ENCODE measurements at regions not wholly inside any gene's neighbourhood (a gene's known extent, or its start where the extent isn't known, plus 50 kb on each side); places are given as distances from the start of the nearest gene placed in this dataset.

DNA sequence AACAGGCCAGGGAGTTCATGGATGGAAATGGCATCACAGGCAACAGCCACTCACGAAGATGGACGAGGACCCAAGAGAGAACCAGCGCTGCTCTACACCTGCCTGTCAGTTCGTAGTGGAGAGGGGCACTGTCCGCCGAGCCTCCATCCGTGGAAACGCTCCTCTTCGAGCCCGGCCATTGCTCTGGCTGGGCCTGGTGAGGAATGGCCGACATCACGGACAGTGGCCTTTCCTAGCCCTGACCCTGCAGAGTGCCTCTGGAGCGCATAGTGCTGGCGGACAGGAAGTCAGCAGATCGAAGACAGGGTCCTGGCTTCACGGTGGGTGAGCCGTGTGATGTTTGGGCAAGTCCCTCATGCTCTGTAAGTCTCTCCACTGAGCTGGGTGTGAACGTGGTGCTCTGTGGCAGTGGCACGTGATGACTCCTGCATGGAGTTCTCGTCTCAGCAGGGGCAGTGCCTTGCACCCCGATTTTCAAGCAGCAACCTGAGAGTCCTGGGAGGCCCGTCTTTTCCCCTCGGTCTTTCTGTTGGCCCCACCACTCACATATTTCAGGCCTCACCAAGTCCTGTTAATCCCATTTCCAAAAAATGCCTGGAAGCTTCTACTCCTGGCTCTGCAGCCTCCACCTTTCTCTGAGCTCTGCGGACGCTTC is 214.4 kb downstream of the ERMARD start (continued):
- TF ChIP-seq, protein P1, sequence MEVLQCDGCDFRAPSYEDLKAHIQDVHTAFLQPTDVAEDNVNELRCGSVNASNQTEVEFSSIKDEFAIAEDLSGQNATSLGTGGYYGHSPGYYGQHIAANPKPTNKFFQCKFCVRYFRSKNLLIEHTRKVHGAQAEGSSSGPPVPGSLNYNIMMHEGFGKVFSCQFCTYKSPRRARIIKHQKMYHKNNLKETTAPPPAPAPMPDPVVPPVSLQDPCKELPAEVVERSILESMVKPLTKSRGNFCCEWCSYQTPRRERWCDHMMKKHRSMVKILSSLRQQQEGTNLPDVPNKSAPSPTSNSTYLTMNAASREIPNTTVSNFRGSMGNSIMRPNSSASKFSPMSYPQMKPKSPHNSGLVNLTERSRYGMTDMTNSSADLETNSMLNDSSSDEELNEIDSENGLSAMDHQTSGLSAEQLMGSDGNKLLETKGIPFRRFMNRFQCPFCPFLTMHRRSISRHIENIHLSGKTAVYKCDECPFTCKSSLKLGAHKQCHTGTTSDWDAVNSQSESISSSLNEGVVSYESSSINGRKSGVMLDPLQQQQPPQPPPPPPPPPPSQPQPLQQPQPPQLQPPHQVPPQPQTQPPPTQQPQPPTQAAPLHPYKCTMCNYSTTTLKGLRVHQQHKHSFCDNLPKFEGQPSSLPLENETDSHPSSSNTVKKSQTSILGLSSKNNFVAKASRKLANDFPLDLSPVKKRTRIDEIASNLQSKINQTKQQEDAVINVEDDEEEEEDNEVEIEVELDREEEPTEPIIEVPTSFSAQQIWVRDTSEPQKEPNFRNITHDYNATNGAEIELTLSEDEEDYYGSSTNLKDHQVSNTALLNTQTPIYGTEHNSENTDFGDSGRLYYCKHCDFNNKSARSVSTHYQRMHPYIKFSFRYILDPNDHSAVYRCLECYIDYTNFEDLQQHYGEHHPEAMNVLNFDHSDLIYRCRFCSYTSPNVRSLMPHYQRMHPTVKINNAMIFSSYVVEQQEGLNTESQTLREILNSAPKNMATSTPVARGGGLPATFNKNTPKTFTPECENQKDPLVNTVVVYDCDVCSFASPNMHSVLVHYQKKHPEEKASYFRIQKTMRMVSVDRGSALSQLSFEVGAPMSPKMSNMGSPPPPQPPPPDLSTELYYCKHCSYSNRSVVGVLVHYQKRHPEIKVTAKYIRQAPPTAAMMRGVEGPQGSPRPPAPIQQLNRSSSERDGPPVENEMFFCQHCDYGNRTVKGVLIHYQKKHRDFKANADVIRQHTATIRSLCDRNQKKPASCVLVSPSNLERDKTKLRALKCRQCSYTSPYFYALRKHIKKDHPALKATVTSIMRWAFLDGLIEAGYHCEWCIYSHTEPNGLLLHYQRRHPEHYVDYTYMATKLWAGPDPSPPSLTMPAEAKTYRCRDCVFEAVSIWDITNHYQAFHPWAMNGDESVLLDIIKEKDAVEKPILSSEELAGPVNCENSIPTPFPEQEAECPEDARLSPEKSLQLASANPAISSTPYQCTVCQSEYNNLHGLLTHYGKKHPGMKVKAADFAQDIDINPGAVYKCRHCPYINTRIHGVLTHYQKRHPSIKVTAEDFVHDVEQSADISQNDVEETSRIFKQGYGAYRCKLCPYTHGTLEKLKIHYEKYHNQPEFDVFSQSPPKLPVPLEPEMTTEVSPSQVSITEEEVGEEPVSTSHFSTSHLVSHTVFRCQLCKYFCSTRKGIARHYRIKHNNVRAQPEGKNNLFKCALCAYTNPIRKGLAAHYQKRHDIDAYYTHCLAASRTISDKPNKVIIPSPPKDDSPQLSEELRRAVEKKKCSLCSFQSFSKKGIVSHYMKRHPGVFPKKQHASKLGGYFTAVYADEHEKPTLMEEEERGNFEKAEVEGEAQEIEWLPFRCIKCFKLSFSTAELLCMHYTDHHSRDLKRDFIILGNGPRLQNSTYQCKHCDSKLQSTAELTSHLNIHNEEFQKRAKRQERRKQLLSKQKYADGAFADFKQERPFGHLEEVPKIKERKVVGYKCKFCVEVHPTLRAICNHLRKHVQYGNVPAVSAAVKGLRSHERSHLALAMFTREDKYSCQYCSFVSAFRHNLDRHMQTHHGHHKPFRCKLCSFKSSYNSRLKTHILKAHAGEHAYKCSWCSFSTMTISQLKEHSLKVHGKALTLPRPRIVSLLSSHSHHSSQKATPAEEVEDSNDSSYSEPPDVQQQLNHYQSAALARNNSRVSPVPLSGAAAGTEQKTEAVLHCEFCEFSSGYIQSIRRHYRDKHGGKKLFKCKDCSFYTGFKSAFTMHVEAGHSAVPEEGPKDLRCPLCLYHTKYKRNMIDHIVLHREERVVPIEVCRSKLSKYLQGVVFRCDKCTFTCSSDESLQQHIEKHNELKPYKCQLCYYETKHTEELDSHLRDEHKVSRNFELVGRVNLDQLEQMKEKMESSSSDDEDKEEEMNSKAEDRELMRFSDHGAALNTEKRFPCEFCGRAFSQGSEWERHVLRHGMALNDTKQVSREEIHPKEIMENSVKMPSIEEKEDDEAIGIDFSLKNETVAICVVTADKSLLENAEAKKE (CRISPR knock-in tag; IDR thresholded peaks at IDR 0.05), result no peak
- TF ChIP-seq, protein P2, sequence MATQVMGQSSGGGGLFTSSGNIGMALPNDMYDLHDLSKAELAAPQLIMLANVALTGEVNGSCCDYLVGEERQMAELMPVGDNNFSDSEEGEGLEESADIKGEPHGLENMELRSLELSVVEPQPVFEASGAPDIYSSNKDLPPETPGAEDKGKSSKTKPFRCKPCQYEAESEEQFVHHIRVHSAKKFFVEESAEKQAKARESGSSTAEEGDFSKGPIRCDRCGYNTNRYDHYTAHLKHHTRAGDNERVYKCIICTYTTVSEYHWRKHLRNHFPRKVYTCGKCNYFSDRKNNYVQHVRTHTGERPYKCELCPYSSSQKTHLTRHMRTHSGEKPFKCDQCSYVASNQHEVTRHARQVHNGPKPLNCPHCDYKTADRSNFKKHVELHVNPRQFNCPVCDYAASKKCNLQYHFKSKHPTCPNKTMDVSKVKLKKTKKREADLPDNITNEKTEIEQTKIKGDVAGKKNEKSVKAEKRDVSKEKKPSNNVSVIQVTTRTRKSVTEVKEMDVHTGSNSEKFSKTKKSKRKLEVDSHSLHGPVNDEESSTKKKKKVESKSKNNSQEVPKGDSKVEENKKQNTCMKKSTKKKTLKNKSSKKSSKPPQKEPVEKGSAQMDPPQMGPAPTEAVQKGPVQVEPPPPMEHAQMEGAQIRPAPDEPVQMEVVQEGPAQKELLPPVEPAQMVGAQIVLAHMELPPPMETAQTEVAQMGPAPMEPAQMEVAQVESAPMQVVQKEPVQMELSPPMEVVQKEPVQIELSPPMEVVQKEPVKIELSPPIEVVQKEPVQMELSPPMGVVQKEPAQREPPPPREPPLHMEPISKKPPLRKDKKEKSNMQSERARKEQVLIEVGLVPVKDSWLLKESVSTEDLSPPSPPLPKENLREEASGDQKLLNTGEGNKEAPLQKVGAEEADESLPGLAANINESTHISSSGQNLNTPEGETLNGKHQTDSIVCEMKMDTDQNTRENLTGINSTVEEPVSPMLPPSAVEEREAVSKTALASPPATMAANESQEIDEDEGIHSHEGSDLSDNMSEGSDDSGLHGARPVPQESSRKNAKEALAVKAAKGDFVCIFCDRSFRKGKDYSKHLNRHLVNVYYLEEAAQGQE (IDR thresholded peaks at IDR 0.05; ENCODE audit: unreplicated experiment), result no peak
- TF ChIP-seq EZH2phosphoT487 (IDR thresholded peaks at IDR 0.05; ENCODE audit: unreplicated experiment) (no peak), CREB1 (CRISPR knock-in tag; IDR thresholded peaks at IDR 0.05; ENCODE audit: low read depth) (no peak), STAT1 (IDR thresholded peaks at IDR 0.05; ENCODE audit: unreplicated experiment) (no peak)

DNA sequence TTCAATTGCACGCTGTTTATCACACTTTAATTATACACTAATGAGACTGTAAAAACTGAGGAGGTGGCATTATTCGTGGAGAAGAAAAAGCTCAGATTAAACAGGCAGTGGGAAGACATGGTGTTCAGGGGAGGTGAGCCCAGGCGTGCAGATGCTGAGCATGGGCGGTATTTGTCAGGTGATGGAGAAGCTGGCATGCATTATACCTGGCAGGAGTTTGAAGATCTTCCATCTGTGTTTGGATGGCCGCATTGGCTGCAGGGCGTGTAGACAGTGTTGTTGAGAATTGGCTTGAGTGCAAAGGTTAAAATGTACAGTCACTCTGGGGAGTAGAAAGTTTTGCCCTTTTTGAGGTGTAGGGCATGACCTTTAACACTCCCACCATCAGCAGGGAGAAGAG is 213.8 kb downstream of the ERMARD start:
- no peaks in the 10 kb centered on the region for H3F3A ChIP-seq (replicated peaks; ENCODE audit: low read depth)
- DNase-seq (ENCODE audit: low spot score) (no peak), ATAC-seq (no peak)
- Mint-ChIP-seq H3K27ac (no peak overlapping the region), H3K27me3 (ENCODE audit: insufficient read depth, low read depth, poor library complexity) (peaks cover 13% of the 10 kb centered on the region), H3K36me3 (ENCODE audit: low read depth) (peaks cover 14% of the 10 kb centered on the region), H3K4me1 (peaks cover 2% of the 10 kb centered on the region; the same call in 2 of the 3 replicates), H3K9me3 (peaks cover 12% of the 10 kb centered on the region), H3K4me3 (no peak overlapping the region)
- H4K20me1 ChIP-seq (replicated peaks; ENCODE audit: insufficient read depth), result no peaks in the 10 kb centered on the region
- H3K27ac ChIP-seq (ENCODE audit: low read depth), result no peak overlapping the region
- no peaks in the 10 kb centered on the region for H3K4me1 ChIP-seq (ENCODE audit: insufficient read depth)
- no peaks in the 10 kb centered on the region for H3K79me2 ChIP-seq (replicated peaks; ENCODE audit: insufficient read depth)
- no peaks in the 10 kb centered on the region for H3K27me3 ChIP-seq (ENCODE audit: insufficient read depth)
- H3K4me2 ChIP-seq, result no peak overlapping the region
- no peak overlapping the region for H2AFZ ChIP-seq
- no peak overlapping the region for H3K4me3 ChIP-seq
- H3K36me3 ChIP-seq (ENCODE audit: insufficient read depth), result no peaks in the 10 kb centered on the region
- H3K9me2 ChIP-seq (ENCODE audit: insufficient read depth), result no peaks in the 10 kb centered on the region
- TF ChIP-seq ZNF331 (CRISPR knock-in tag; IDR thresholded peaks at IDR 0.05; ENCODE audit: low read depth) (no peak), JUNB (IDR thresholded peaks at IDR 0.05; ENCODE audit: unreplicated experiment) (no peak), CREB1 (CRISPR knock-in tag; IDR thresholded peaks at IDR 0.05; ENCODE audit: low read depth) (no peak)

Data from GM23338 (cell line).